ENCODE measurements at regions not wholly inside any gene's neighbourhood (a gene's known extent, or its start where the extent isn't known, plus 50 kb on each side); places are given as distances from the start of the nearest gene placed in this dataset.

DNA sequence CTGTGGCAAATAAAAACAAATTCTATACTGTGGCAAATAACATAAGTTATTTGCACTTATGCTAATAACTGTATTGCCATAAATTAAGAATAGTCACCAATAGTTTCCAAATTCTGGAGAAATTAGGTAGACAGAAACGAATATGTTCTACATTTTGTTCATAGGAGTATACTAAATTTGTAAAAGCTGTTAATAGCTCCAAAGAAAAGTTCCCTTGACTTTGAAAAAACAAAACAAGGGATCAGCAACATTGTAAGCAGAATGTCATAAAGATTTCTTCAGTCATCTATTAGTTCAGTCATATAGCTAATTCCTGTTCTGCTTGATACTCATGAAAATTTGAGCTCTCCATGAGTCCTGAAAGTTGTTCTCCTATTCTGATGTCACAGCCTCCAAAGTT, 1472.8 kb downstream of the C4orf33 start:
- TF ChIP-seq YY1 (IDR thresholded peaks at IDR 0.05; ENCODE audit: insufficient read depth, insufficient read length) (no peak), SUZ12 (IDR thresholded peaks at IDR 0.05; ENCODE audit: extremely low read depth, insufficient read depth, insufficient read length) (no peak), ZNF274 (IDR thresholded peaks at IDR 0.05; ENCODE audit: low read depth, low read length) (no peak)
